PC-9 (cell line): ENCODE measurements at regions not wholly inside any gene's neighbourhood (a gene's known extent, or its start where the extent isn't known, plus 50 kb on each side); places are given as distances from the start of the nearest gene placed in this dataset.

Experiments
- BruUV-seq: library from RNA; stranded (reverse); fragments of 400-500 nt; replicated peaks from 2 replicates; lab custom pipeline; 2021; lab: Mats Ljungman, UMichigan
- CTCF ChIA-PET: fragments of 300-600 bp; sonication (Branson Sonifier 250); formaldehyde crosslinking; loops from one replicate; lab custom pipeline; 2022; ENCODE audit warnings: antibody characterized with exemption; lab: Charles Lee
- POLR2A ChIA-PET: fragments of 300-600 bp; sonication (Branson Sonifier 250); formaldehyde crosslinking; loops from one replicate; lab custom pipeline; 2022; ENCODE audit warnings: antibody characterized with exemption; ENCODE audit not compliant: unreplicated experiment; lab: Charles Lee
- DNase-seq, 2 experiments: peaks; one replicate each; pipeline versions ENCODE4 v3.0.0 to v3.0.0-alpha.2; 2015 to 2022; ENCODE audit warnings: mixed read lengths in 1 of 2
- H2AFZ ChIP-seq: fragments of 200-600 bp; sonication (generic); 2 replicates; pipeline ENCODE4 v1.8.1; 2017; ENCODE audit warnings: antibody characterized with exemption
- H3F3A ChIP-seq: fragments of 200-600 bp; sonication (generic); 2 replicates; pipeline ENCODE4 v1.8.1; 2017; ENCODE audit warnings: antibody characterized with exemption, mild to moderate bottlenecking, low read depth; ENCODE audit not compliant: insufficient read depth
- H3K27ac ChIP-seq: fragments of 200-600 bp; sonication (generic); 2 replicates; pipeline ENCODE4 v1.6.1; 2016; ENCODE audit warnings: mixed run types
- H3K27me3 ChIP-seq: fragments of 200-600 bp; sonication (generic); 2 replicates; pipeline ENCODE4 v1.6.1; 2016; ENCODE audit warnings: low read depth, mixed run types; ENCODE audit not compliant: insufficient read depth
- H3K36me3 ChIP-seq: fragments of 200-600 bp; sonication (generic); 2 replicates; pipeline ENCODE4 v1.6.1; 2016; ENCODE audit warnings: low read depth, mixed run types
- H3K4me1 ChIP-seq: fragments of 200-600 bp; sonication (generic); replicated peaks from 2 replicates; pipeline ENCODE4 v1.6.1; 2016; ENCODE audit warnings: mixed run types; ENCODE audit not compliant: insufficient read depth
- H3K4me2 ChIP-seq: fragments of 200-600 bp; sonication (generic); 2 replicates; pipeline ENCODE4 v1.6.1; 2017; ENCODE audit warnings: mixed run types
- H3K4me3 ChIP-seq: fragments of 200-600 bp; sonication (generic); 2 replicates; pipeline ENCODE4 v1.6.1; 2016; ENCODE audit warnings: mixed run types
- H3K79me2 ChIP-seq: fragments of 200-600 bp; sonication (generic); 2 replicates; pipeline ENCODE4 v1.6.1; 2017; ENCODE audit warnings: low read depth, mixed run types
- H3K9me2 ChIP-seq: fragments of 200-600 bp; sonication (generic); 2 replicates; pipeline ENCODE4 v1.8.1; 2017; ENCODE audit warnings: mild to moderate bottlenecking; ENCODE audit not compliant: insufficient read depth
- H3K9me3 ChIP-seq: fragments of 200-600 bp; sonication (generic); 2 replicates; pipeline ENCODE4 v1.8.1; 2016; ENCODE audit warnings: low read depth; ENCODE audit not compliant: insufficient read depth
- H4K20me1 ChIP-seq: fragments of 200-600 bp; sonication (generic); 2 replicates; pipeline ENCODE4 v1.8.1; 2017; ENCODE audit not compliant: insufficient read depth
- EZH2 ChIP-seq: fragments of 200-600 bp; sonication (generic); IDR thresholded peaks from 2 replicates; pipeline ENCODE4 v1.8.0; 2017; ENCODE audit warnings: antibody characterized with exemption, low read depth
- intact Hi-C: fragments of 100-400 bp; cut with micrococcal nuclease; formaldehyde crosslinking; loops from one replicate; pipeline ENCODE4 v1.10.0; 2022; ENCODE audit not compliant: unreplicated experiment
- TF ChIP-seq, protein P1 (sequence below): fragments of 200-600 bp; sonication (generic); conservative IDR thresholded peaks from 2 replicates; pipeline ENCODE4 v1.6.1; 2017; ENCODE audit warnings: mixed run types, antibody characterized with exemption, mild to moderate bottlenecking, moderate library complexity

DNA sequence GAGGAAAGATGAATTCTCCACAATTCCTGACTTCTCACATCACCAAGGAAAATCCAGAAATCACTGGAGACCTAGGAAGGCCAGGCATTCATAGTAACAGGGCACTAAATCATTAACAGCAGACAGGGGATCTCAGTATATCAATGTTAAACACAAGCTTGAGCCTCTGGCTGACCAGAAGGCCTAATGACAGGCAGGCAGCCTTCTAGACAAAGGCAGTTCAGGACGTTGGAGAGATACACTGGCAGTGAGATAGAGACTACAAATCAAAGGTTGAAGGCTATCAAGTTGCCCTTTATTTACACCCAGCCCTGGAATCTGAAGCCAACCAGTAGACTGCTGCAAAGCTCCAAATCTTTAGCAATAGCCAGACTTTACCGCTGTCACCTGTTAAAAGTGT, 422.8 kb upstream of the CCL2 start:
- Histone ChIP-seq H3K27ac (no peak overlapping the region), H3K79me2 (no peaks in the 10 kb centered on the region), H3K4me1 (no peaks in the 10 kb centered on the region), H2AFZ (no peak overlapping the region), H3K4me3 (no peak overlapping the region), H4K20me1 (no peaks in the 10 kb centered on the region), H3K9me3 (no peaks in the 10 kb centered on the region), H3K9me2 (no peaks in the 10 kb centered on the region), H3K36me3 (no peaks in the 10 kb centered on the region), H3K4me2 (no peak overlapping the region), H3K27me3 (no peaks in the 10 kb centered on the region), H3F3A (no peaks in the 10 kb centered on the region)
- CTCF ChIA-PET, result no interaction called here
- TF ChIP-seq, protein P1, sequence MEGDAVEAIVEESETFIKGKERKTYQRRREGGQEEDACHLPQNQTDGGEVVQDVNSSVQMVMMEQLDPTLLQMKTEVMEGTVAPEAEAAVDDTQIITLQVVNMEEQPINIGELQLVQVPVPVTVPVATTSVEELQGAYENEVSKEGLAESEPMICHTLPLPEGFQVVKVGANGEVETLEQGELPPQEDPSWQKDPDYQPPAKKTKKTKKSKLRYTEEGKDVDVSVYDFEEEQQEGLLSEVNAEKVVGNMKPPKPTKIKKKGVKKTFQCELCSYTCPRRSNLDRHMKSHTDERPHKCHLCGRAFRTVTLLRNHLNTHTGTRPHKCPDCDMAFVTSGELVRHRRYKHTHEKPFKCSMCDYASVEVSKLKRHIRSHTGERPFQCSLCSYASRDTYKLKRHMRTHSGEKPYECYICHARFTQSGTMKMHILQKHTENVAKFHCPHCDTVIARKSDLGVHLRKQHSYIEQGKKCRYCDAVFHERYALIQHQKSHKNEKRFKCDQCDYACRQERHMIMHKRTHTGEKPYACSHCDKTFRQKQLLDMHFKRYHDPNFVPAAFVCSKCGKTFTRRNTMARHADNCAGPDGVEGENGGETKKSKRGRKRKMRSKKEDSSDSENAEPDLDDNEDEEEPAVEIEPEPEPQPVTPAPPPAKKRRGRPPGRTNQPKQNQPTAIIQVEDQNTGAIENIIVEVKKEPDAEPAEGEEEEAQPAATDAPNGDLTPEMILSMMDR, result no peak
- no peak for TF ChIP-seq EZH2
- POLR2A ChIA-PET, result no interaction called here
- BruUV-seq, result no TSS peak
- no peak for DNase-seq
- intact Hi-C loops, result no loop called here

DNA sequence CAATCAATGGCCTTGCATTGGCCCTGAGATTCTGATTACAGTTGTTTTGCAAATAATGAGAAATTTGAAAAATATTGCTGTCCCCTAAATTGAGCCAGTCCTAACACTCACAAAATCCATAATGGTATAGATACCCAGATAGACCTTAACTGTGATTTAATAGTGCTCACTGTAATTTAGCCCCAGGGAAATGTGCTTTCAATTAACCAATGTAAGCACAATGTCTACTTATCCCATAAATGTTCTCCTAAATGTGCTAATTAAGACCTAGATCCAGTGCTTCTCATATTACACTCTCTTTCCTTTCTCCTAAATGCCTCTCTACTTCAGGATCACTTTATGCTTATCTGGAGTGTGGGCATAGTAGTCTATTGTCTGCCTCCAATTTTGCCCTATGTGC, 417.8 kb upstream of the CCL2 start:
- Histone ChIP-seq H3K9me3 (no peaks in the 10 kb centered on the region), H3K4me3 (no peak overlapping the region), H3K27ac (no peak overlapping the region), H3K27me3 (0 out of 2 replicates have a peak, but pooled peaks cover 3% of the 10 kb centered on the region), H4K20me1 (no peaks in the 10 kb centered on the region), H3K4me2 (no peak overlapping the region), H2AFZ (no peak overlapping the region), H3K9me2 (no peaks in the 10 kb centered on the region), H3K36me3 (no peaks in the 10 kb centered on the region), H3K4me1 (no peaks in the 10 kb centered on the region), H3F3A (no peaks in the 10 kb centered on the region), H3K79me2 (no peaks in the 10 kb centered on the region)
- TF ChIP-seq, protein P1, result no peak
- no peak for TF ChIP-seq EZH2
- intact Hi-C loops, result no loop called here
- no TSS peak for BruUV-seq
- DNase-seq, result no peak
- ChIA-PET CTCF (no interaction called here), POLR2A (no interaction called here)

DNA sequence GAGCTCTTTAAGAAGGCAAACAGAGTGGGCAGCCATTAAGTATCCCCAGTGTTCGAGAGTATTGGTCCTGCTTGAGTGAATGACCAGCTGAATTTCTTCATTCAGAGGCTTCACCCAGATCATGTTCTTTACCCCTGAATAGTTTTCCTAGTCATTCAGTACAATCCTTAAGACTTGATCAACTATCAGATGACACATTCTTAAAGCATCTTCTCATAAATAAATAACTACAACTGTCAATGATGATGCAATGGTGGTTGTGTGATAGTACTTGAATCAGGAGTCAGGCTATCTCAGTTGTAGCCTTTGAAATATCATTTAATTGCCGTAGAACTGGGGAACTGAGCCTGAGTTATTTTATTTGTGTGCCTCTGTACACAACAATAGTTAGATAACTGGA, 416.8 kb upstream of the CCL2 start:
- Histone ChIP-seq H3K4me2 (no peak overlapping the region), H2AFZ (no peak overlapping the region), H3K27ac (no peak overlapping the region), H3K27me3 (0 out of 2 replicates have a peak, but pooled peaks cover 7% of the 10 kb centered on the region), H4K20me1 (no peaks in the 10 kb centered on the region), H3K4me3 (no peak overlapping the region), H3F3A (no peaks in the 10 kb centered on the region), H3K79me2 (no peaks in the 10 kb centered on the region), H3K9me3 (no peaks in the 10 kb centered on the region), H3K36me3 (no peaks in the 10 kb centered on the region), H3K9me2 (no peaks in the 10 kb centered on the region), H3K4me1 (no peaks in the 10 kb centered on the region)
- BruUV-seq, result no TSS peak
- DNase-seq, result no peak
- POLR2A ChIA-PET, result interaction anchor here (0.7 kb wide), 1 partner anchor 1821 kb away, joined by 6 read pairs; no protein-coding TSS in a partner anchor
- no peak for TF ChIP-seq EZH2
- TF ChIP-seq, protein P1, result no peak
- intact Hi-C loops, result no loop called here
- CTCF ChIA-PET, result no interaction called here
